Stimulated activated naive CD4-positive, alpha-beta T cell treated with Interleukin-2 at 50 U/mL for 16 hours (primary cell): ENCODE measurements at regions not wholly inside any gene's neighbourhood (a gene's known extent, or its start where the extent isn't known, plus 50 kb on each side); places are given as distances from the start of the nearest gene placed in this dataset.
"Not testable (repeated sequence)": the region's sequence is repeated elsewhere in the genome, so short reads cannot be mapped to it uniquely, and the experiment has no call there.

ENCODE experiments used
- DNase-seq: peaks from one replicate; lab custom pipeline; 2025; lab: John Stamatoyannopoulos, UW

- DNase-seq = no peak
Observed at GRCh38 chr3:144822671-144823070, 851.0 kb downstream of the DIPK2A start.

GRCh38 chr3:144831955-144832716 lies 860.5 kb downstream of the DIPK2A start:
- DNase-seq = no peak

GRCh38 chr3:144839991-144840390 lies 868.4 kb downstream of the DIPK2A start:
- DNase-seq = no peak

- DNase-seq = no peak
Observed at GRCh38 chr3:144840866-144841265, 869.2 kb downstream of the DIPK2A start.

GRCh38 chr3:144843099-144843498 lies 871.5 kb downstream of the DIPK2A start:
- DNase-seq = no peak

GRCh38 chr3:144852999-144853398 lies 881.4 kb downstream of the DIPK2A start:
- no peak for DNase-seq

GRCh38 chr3:144854020-144854419 lies 882.4 kb downstream of the DIPK2A start:
- not testable (repeated sequence) for DNase-seq

GRCh38 chr3:144859161-144859560 lies 887.5 kb downstream of the DIPK2A start:
- no peak for DNase-seq

- no peak for DNase-seq
Observed at GRCh38 chr3:144864646-144865045, 893.0 kb downstream of the DIPK2A start.

- DNase-seq = no peak
Observed at GRCh38 chr3:144865948-144866347, 894.3 kb downstream of the DIPK2A start.

- DNase-seq = no peak
Observed at GRCh38 chr3:144866476-144866875, 894.9 kb downstream of the DIPK2A start.

GRCh38 chr3:144868506-144868905 lies 896.9 kb downstream of the DIPK2A start:
- no peak for DNase-seq

- no peak for DNase-seq
Observed at GRCh38 chr3:144873066-144873465, 901.4 kb downstream of the DIPK2A start.

GRCh38 chr3:144875211-144875610 lies 903.6 kb downstream of the DIPK2A start:
- DNase-seq = no peak

GRCh38 chr3:144877356-144877755 lies 905.7 kb downstream of the DIPK2A start:
- no peak for DNase-seq

- DNase-seq = no peak
Observed at GRCh38 chr3:144879701-144880100, 908.1 kb downstream of the DIPK2A start.

GRCh38 chr3:144893980-144894379 lies 922.4 kb downstream of the DIPK2A start:
- DNase-seq = no peak

GRCh38 chr3:144894576-144894975 lies 923.0 kb downstream of the DIPK2A start:
- no peak for DNase-seq

- DNase-seq = no peak
Observed at GRCh38 chr3:144900366-144900765, 928.7 kb downstream of the DIPK2A start.

GRCh38 chr3:144907581-144907980 lies 936.0 kb downstream of the DIPK2A start:
- not testable (repeated sequence) for DNase-seq

- no peak for DNase-seq
Observed at GRCh38 chr3:144912968-144913367, 941.3 kb downstream of the DIPK2A start.

- no peak for DNase-seq
Observed at GRCh38 chr3:144915202-144915601, 943.6 kb downstream of the DIPK2A start.

GRCh38 chr3:144921710-144922109 lies 950.1 kb downstream of the DIPK2A start:
- no peak for DNase-seq
